NCI-H2171 treated with DMSO at 0.1 percent for 48 hours (cell line): ENCODE measurements at regions not wholly inside any gene's neighbourhood (a gene's known extent, or its start where the extent isn't known, plus 50 kb on each side); places are given as distances from the start of the nearest gene placed in this dataset.

Experiments used
- DNase-seq: peaks from one replicate; lab custom pipeline; 2025; lab: John Stamatoyannopoulos, UW

- no peak for DNase-seq
Measured at GRCh38 chr4:24244663-24245490, 339.5 kb downstream of the DHX15 start.

GRCh38 chr4:24243641-24244040 lies 340.7 kb downstream of the DHX15 start:
- no peak for DNase-seq

GRCh38 chr4:24241511-24241910 lies 342.8 kb downstream of the DHX15 start:
- DNase-seq, result no peak

GRCh38 chr4:24240655-24241054 lies 343.7 kb downstream of the DHX15 start:
- no peak for DNase-seq

GRCh38 chr4:24237709-24238108 lies 346.6 kb downstream of the DHX15 start:
- DNase-seq, result no peak

- no peak for DNase-seq
Measured at GRCh38 chr4:24236532-24236931, 346.7 kb upstream of the PPARGC1A start.

GRCh38 chr4:24236120-24236519 lies 346.3 kb upstream of the PPARGC1A start:
- no peak for DNase-seq

- DNase-seq, result no peak
Measured at GRCh38 chr4:24235618-24236017, 345.8 kb upstream of the PPARGC1A start.

GRCh38 chr4:24234288-24234848 lies 344.5 kb upstream of the PPARGC1A start:
- DNase-seq, result no peak

GRCh38 chr4:24230955-24231354 lies 341.1 kb upstream of the PPARGC1A start:
- no peak for DNase-seq

- no peak for DNase-seq
Measured at GRCh38 chr4:24229978-24230377, 340.1 kb upstream of the PPARGC1A start.

- DNase-seq, result no peak
Measured at GRCh38 chr4:24228692-24229091, 338.8 kb upstream of the PPARGC1A start.

- DNase-seq, result no peak
Measured at GRCh38 chr4:24226667-24227066, 336.8 kb upstream of the PPARGC1A start.

GRCh38 chr4:24226023-24226422 lies 336.2 kb upstream of the PPARGC1A start:
- no peak for DNase-seq

- DNase-seq, result no peak
Measured at GRCh38 chr4:24224446-24224845, 334.6 kb upstream of the PPARGC1A start.

- DNase-seq, result no peak
Measured at GRCh38 chr4:24219209-24219608, 329.4 kb upstream of the PPARGC1A start.

GRCh38 chr4:24218566-24218965 lies 328.7 kb upstream of the PPARGC1A start:
- DNase-seq, result no peak

GRCh38 chr4:24214796-24215195 lies 324.9 kb upstream of the PPARGC1A start:
- DNase-seq, result no peak

GRCh38 chr4:24213961-24214360 lies 324.1 kb upstream of the PPARGC1A start:
- DNase-seq, result no peak

GRCh38 chr4:24212642-24213041 lies 322.8 kb upstream of the PPARGC1A start:
- no peak for DNase-seq

GRCh38 chr4:24211856-24212255 lies 322.0 kb upstream of the PPARGC1A start:
- no peak for DNase-seq

GRCh38 chr4:24210332-24210902 lies 320.6 kb upstream of the PPARGC1A start:
- no peak for DNase-seq

GRCh38 chr4:24209906-24210305 lies 320.1 kb upstream of the PPARGC1A start:
- no peak for DNase-seq
